Mucosa of rectum (tissue), 2 donors: ENCODE measurements at regions not wholly inside any gene's neighbourhood (a gene's known extent, or its start where the extent isn't known, plus 50 kb on each side); places are given as distances from the start of the nearest gene placed in this dataset.
"Not testable (repeated sequence)": the region's sequence is repeated elsewhere in the genome, so short reads cannot be mapped to it uniquely, and the experiment has no call there.

ENCODE experiments used
- H3K27ac ChIP-seq, 2 donors: one replicate each; pipeline ENCODE4 v1.7.0; 2013; ENCODE audit warnings: inconsistent platforms in 2 of 2, low read depth in 2 of 2, low read length in 2 of 2
- H3K27me3 ChIP-seq, 2 donors: one replicate each; pipeline ENCODE4 v1.7.0; 2013; ENCODE audit warnings: low read length in 2 of 2; ENCODE audit not compliant: control insufficient read depth in 2 of 2, insufficient read depth in 2 of 2
- H3K36me3 ChIP-seq, 2 donors: one replicate each; pipeline ENCODE4 v1.7.0; 2013; ENCODE audit warnings: low read length in 2 of 2; ENCODE audit not compliant: control insufficient read depth in 2 of 2, insufficient read depth in 2 of 2
- H3K4me1 ChIP-seq, 2 donors: one replicate each; pipeline ENCODE4 v1.7.0; 2013; ENCODE audit warnings: low read length in 2 of 2, mild to moderate bottlenecking in 1 of 2; ENCODE audit not compliant: control insufficient read depth in 2 of 2, insufficient read depth in 2 of 2
- H3K4me3 ChIP-seq, 2 donors: one replicate each; pipeline ENCODE4 v1.7.0; 2013; ENCODE audit warnings: low read length in 2 of 2
- H3K9ac ChIP-seq, 2 donors: one replicate each; pipeline ENCODE4 v1.7.0; 2013; ENCODE audit warnings: low read length in 2 of 2, low read depth in 1 of 2, mild to moderate bottlenecking in 1 of 2
- H3K9me3 ChIP-seq, 2 donors: one replicate each; pipeline ENCODE4 v1.7.0; 2013; ENCODE audit warnings: low read length in 2 of 2; ENCODE audit not compliant: control insufficient read depth in 2 of 2
- donor health status: healthy.
- donor health status: Normal muscosa, but diverticular disease.

GRCh38 chr17:37859451-37859850 is 64.8 kb upstream of the TBC1D3K start:
- no peaks in the 10 kb centered on the region for H3K4me1 ChIP-seq
- no peaks in the 10 kb centered on the region for H3K36me3 ChIP-seq
- H3K27ac ChIP-seq = no peak overlapping the region
- H3K9me3 ChIP-seq = no peaks in the 10 kb centered on the region
- no peak overlapping the region for H3K9ac ChIP-seq
- H3K4me3 ChIP-seq = no peak overlapping the region
- H3K27me3 ChIP-seq = no peaks in the 10 kb centered on the region

- not testable (repeated sequence) for H3K4me1 ChIP-seq, H3K9me3 ChIP-seq, H3K27me3 ChIP-seq, H3K27ac ChIP-seq, H3K4me3 ChIP-seq, H3K9ac ChIP-seq, H3K36me3 ChIP-seq
Observed at GRCh38 chr17:37858391-37858790, 65.8 kb upstream of the TBC1D3K start.

- Histone ChIP-seq H3K36me3 (no peaks in the 10 kb centered on the region), H3K27ac (no peak overlapping the region), H3K4me1 (no peaks in the 10 kb centered on the region), H3K4me3 (no peak overlapping the region), H3K9me3 (no peaks in the 10 kb centered on the region), H3K27me3 (no peaks in the 10 kb centered on the region), H3K9ac (no peak overlapping the region)
Observed at GRCh38 chr17:37856245-37856644, 68.0 kb upstream of the TBC1D3K start.

GRCh38 chr17:37849617-37849972 is 74.6 kb upstream of the TBC1D3K start:
- Histone ChIP-seq H3K9me3 (no peaks in the 10 kb centered on the region), H3K4me3 (no peak overlapping the region), H3K9ac (no peak overlapping the region), H3K36me3 (no peaks in the 10 kb centered on the region), H3K27ac (no peak overlapping the region), H3K27me3 (no peaks in the 10 kb centered on the region), H3K4me1 (no peaks in the 10 kb centered on the region)

- H3K4me1 ChIP-seq = no peaks in the 10 kb centered on the region
- no peak overlapping the region for H3K9ac ChIP-seq
- no peaks in the 10 kb centered on the region for H3K27me3 ChIP-seq
- no peak overlapping the region for H3K27ac ChIP-seq
- no peak overlapping the region for H3K4me3 ChIP-seq
- H3K9me3 ChIP-seq = no peaks in the 10 kb centered on the region
- no peaks in the 10 kb centered on the region for H3K36me3 ChIP-seq
Observed at GRCh38 chr17:37848690-37849616, 75.3 kb upstream of the TBC1D3K start.

GRCh38 chr17:37847811-37848331 is 76.3 kb upstream of the TBC1D3K start:
- no peaks in the 10 kb centered on the region for H3K4me1 ChIP-seq
- no peaks in the 10 kb centered on the region for H3K27me3 ChIP-seq
- no peak overlapping the region for H3K27ac ChIP-seq
- H3K9me3 ChIP-seq = no peaks in the 10 kb centered on the region
- H3K4me3 ChIP-seq = no peak overlapping the region
- H3K9ac ChIP-seq = no peak overlapping the region
- no peaks in the 10 kb centered on the region for H3K36me3 ChIP-seq

- no peaks in the 10 kb centered on the region for H3K4me1 ChIP-seq
- no peaks in the 10 kb centered on the region for H3K36me3 ChIP-seq
- H3K4me3 ChIP-seq = no peak overlapping the region
- H3K27me3 ChIP-seq = no peaks in the 10 kb centered on the region
- no peaks in the 10 kb centered on the region for H3K9me3 ChIP-seq
- no peak overlapping the region for H3K9ac ChIP-seq
- no peak overlapping the region for H3K27ac ChIP-seq
Observed at GRCh38 chr17:37847102-37847501, 77.1 kb upstream of the TBC1D3K start.

- H3K27ac ChIP-seq = no peak overlapping the region
- H3K36me3 ChIP-seq = no peaks in the 10 kb centered on the region
- H3K4me3 ChIP-seq = no peak overlapping the region
- peaks cover 0 to 2% of the 10 kb centered on the region in 2 donors for H3K27me3 ChIP-seq
- H3K9ac ChIP-seq = no peak overlapping the region
- H3K9me3 ChIP-seq = no peaks in the 10 kb centered on the region
- H3K4me1 ChIP-seq = no peaks in the 10 kb centered on the region
Observed at GRCh38 chr17:37844977-37845293, 79.3 kb upstream of the TBC1D3K start.

- Histone ChIP-seq H3K9me3 (no peaks in the 10 kb centered on the region), H3K27me3 (peaks cover 0 to 2% of the 10 kb centered on the region in 2 donors), H3K36me3 (no peaks in the 10 kb centered on the region), H3K27ac (peak overlapping the region in 1 of 2 donors; percentile 9), H3K9ac (no peak overlapping the region), H3K4me3 (peak overlapping the region in 1 of 2 donors; percentile 37), H3K4me1 (no peaks in the 10 kb centered on the region)
Observed at GRCh38 chr17:37844158-37844976, 79.8 kb upstream of the TBC1D3K start.

- no peak overlapping the region for H3K27ac ChIP-seq
- no peaks in the 10 kb centered on the region for H3K4me1 ChIP-seq
- no peak overlapping the region for H3K4me3 ChIP-seq
- peaks cover 0 to 2% of the 10 kb centered on the region in 2 donors for H3K27me3 ChIP-seq
- H3K36me3 ChIP-seq = no peaks in the 10 kb centered on the region
- H3K9ac ChIP-seq = no peak overlapping the region
- no peaks in the 10 kb centered on the region for H3K9me3 ChIP-seq
Observed at GRCh38 chr17:37842401-37842800, 81.8 kb upstream of the TBC1D3K start.
